GM18519 (cell line): ENCODE measurements at regions not wholly inside any gene's neighbourhood (a gene's known extent, or its start where the extent isn't known, plus 50 kb on each side); places are given as distances from the start of the nearest gene placed in this dataset.

Source experiments
- ATAC-seq: cut with Tn5 transposase; IDR thresholded peaks from one replicate; pipeline ENCODE4 v1.9.1; 2021; ENCODE audit warnings: mild to moderate bottlenecking, moderate library complexity; ENCODE audit not compliant: unreplicated experiment, low FRiP score

DNA sequence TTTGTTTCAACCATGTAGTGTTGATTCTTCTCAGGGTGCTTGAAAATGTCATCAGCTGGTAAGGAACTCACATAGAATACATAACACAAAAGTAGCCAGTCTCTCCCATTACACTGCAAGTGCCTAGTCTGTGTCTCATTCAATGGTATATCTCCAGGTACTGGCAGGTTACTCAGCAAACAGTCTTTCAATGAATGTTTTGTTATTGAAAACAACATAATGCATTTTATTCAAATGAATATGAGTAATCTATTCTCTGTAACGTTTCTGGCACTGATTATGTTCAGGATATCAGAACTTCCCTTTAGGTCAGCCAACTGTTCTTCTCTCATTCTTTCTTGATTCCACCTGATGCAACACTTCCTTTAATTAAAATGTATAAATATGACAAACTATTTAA, 68.0 kb upstream of the SLITRK1 start:
- no peak for ATAC-seq

DNA sequence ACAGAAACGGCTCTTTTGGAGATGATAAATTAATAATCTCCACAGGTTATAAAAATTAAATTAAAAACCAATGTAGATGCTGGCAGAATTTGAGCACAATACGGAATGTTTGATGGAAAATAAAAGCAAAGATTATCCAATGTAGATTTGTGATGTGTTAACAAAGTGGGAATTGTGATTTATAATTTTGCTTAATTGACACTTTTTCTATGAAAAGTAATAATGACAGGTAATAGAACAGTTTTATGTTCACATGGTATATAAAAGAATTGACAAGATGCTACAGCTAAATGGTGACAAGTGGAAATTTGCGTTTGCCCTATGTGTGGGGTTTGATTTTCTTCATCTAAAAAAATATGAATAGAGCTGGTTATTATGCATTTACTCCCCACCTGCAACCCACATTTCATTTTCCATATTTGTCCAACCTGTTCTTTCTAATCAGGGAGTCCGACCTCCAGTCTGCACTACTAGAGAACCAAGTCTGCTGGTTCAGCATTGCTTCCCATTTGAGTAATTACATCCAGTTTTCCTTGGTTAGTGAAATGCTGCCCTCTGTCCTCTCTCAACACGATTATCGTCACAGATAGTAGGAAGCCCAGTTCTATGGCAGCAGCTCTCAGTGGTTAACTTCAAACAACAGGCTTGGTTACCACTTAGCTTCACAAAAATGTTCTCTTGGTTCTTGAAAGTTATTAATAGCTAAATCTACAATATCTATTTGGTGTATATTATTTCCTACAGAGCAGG, 61.4 kb upstream of the SLITRK1 start:
- ATAC-seq, result no peak

GRCh38 chr13:83941701-83942335, 59.5 kb upstream of the SLITRK1 start:
- no peak for ATAC-seq

GRCh38 chr13:83940742-83941141, 58.5 kb upstream of the SLITRK1 start:
- no peak for ATAC-seq

- ATAC-seq, result no peak
Observed at GRCh38 chr13:83937579-83937978, 55.3 kb upstream of the SLITRK1 start.

DNA sequence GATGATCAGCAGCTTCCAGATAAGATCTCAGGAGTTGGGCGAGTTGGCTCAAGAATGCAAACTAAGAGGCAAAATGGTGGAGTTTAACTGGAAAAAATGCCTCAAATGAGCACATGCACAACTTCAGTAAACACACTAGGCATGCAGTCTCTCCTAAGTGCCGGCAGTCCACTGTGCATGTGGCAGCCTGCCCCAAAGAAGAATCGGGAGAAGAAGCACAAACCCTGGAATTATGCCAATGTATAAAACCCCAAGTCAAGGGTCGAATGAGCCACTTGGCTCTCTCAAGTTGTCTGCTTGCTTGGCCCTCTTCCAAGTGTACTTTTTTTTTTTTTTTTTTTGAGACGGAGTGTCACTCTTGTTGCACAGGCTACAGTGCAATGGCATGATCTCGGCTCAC, 53.3 kb upstream of the SLITRK1 start:
- no peak for ATAC-seq
